ENCODE measurements at regions not wholly inside any gene's neighbourhood (a gene's known extent, or its start where the extent isn't known, plus 50 kb on each side); places are given as distances from the start of the nearest gene placed in this dataset.
"Not testable (repeated sequence)": the region's sequence is repeated elsewhere in the genome, so short reads cannot be mapped to it uniquely, and the experiment has no call there.

DNA sequence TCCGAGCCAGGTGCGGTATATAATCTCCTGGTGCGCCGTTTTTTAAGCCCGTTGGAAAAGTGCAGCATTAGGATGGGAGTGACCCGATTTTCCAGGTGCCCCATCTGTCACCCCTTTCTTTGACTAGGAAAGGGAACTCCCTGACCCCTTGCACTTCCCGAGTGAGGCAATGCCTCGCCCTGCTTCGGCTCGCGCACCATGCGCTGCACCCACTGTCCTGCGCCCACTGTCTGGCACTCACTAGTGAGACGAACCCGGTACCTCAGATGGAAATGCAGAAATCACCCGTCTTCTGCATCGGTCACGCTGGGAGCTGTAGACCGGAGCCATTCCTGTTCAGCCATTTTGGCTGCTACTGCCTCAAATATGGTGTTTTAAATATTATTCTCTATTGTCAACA, 198.0 kb downstream of the MEIS1 start:
- intact Hi-C loops (cut with DNase I) = not testable (repeated sequence)
- DNase-seq = peak in 2 of 10 donors; percentile 36 to 60

DNA sequence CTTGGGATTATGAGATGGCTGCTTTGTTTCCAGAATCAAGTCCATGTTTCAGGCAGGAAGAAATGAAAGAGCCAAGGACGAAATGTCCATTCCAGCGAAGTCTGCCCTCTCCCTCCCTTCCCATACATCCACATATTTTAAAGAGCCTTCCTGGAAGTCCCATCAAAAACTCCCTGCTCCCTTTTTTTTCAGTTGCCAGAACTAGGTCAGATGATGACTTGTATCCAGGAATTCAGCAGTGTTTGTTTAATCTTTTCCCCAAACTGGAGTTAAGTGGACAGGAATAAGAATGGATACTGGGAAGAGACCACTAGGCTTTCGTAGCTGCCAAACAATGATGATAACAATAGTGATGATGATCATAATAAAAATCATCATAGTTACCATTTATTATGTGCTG, 198.7 kb downstream of the MEIS1 start:
- intact Hi-C loops (cut with DNase I) = no loop called here

DNA sequence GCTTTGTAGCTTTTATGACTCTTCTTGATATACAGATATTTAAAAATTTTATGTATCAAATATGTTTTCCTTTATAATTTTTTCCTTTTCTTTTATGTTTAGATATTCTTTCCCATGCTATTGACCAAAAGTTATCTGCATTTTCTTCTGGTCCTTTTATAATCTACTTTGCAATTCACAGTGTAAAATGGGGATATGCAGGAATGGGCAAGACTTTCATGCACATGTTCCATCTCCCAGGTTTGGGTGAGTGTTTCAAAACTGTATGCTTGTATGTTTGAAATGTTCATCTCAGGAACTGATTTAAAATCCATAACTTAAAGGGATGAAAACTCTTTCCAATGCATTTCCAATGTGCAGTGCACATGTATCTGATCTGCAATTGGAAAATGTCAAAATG, 199.9 kb downstream of the MEIS1 start:
- intact Hi-C loops (cut with DNase I) = no loop called here
- DNase-seq = no peak

More for the DNA sequence above, 198.7 kb downstream of the MEIS1 start:
- DNase-seq = no peak

DNA sequence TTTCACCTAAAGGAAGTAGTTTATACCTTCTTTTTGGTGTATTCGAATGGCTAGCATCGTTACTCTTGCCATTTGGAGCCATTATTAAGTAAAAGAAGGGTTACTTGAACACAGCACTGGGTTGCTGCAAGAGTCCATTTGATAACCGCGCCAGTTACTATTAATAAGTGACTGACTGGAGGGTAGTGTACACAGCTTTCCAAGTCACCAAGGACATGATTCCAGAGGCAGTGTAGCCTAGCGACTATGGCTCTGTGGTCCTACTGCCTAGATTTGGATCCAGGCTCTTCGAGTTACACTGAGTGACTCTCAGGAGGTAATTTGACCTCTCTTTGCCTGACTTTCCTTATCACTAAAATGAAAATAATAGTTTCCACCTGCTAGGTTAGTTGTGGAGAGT, 206.8 kb downstream of the MEIS1 start:
- no peak for DNase-seq
- intact Hi-C loops (cut with DNase I) = no loop called here

DNA sequence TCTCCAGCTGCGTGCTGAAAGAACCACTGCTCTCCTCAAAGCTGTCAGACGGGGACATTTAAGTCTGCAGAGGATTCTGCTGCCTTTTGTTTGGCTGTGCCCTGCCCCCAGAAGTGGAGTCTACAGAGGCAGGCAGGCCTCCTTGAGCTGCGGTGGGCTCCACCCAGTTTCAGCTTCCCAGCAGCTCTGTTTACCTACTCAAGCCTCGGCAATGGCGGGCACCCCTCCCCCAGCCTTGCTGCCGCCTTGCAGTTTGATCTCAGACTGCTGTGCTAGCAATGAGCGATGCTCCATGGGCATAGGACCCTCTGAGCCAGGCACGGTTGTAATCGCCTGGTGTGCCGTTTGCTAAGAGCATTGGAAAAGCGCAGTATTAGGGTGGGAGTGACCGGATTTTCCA, 213.2 kb downstream of the MEIS1 start:
- DNase-seq = peak in 1 of 10 donors; percentile 8
- intact Hi-C loops (cut with DNase I) = not testable (repeated sequence)

DNA sequence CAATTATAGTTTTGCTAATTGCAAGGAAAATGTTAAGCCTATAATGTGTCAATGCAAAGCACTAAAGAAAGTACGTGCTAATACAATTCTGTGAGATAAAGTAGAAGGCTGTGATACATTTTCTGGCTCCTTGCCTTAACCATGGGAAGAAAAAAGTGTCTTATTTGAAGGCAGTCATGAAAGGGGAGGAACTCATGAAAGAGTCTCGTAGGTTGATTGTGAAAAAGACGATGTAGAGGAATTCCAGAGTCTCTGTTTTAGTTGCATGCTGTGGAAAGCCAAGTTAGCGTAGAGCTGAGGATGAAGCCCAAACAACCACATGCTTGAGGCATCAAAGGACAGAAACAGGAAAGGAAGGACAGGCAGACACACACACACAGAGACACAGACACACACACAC, 214.1 kb downstream of the MEIS1 start:
- intact Hi-C loops (cut with DNase I) = no loop called here
- no peak for DNase-seq

DNA sequence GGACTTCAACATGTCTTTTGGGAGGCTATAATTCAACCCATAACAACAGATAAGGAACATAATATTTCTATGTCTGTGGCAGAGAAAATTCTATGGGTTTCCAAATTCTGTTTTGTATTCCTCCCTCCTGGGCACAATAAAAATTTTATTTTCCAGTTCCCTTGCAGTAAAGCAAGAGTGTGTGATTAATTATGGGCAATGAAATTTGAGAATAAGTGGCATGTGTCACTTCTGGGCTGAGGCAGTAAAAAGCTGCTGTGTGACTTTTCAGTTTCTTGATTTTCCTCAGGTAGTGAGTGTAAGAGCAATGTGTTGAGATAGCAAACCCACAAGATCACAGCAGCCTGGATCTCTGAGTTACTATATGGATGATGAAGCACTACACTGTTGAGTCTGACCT, 216.4 kb downstream of the MEIS1 start:
- intact Hi-C loops (cut with DNase I) = no loop called here

DNA sequence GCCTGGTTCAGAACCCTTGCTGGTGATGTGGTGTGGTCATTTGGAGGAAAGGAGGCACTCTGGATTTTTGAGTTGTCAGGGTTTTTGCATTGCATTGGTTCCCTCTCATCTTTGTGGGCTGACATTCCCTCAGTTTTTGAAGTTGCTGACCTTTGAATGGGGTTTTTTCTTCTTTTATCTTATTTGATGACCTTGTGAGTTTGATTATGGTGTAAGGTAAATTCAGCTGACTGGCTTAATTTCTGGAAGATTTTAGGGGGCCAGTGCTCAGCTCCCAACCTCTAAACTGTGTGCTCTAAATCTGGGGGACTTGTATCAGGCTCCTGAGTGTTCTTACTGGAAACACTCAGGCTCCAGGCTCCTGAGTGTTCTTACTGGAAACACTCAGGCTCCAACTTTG, 225.9 kb downstream of the MEIS1 start:
- no peak for DNase-seq
- intact Hi-C loops (cut with DNase I) = no loop called here

More for the DNA sequence above, 216.4 kb downstream of the MEIS1 start:
- DNase-seq = no peak

DNA sequence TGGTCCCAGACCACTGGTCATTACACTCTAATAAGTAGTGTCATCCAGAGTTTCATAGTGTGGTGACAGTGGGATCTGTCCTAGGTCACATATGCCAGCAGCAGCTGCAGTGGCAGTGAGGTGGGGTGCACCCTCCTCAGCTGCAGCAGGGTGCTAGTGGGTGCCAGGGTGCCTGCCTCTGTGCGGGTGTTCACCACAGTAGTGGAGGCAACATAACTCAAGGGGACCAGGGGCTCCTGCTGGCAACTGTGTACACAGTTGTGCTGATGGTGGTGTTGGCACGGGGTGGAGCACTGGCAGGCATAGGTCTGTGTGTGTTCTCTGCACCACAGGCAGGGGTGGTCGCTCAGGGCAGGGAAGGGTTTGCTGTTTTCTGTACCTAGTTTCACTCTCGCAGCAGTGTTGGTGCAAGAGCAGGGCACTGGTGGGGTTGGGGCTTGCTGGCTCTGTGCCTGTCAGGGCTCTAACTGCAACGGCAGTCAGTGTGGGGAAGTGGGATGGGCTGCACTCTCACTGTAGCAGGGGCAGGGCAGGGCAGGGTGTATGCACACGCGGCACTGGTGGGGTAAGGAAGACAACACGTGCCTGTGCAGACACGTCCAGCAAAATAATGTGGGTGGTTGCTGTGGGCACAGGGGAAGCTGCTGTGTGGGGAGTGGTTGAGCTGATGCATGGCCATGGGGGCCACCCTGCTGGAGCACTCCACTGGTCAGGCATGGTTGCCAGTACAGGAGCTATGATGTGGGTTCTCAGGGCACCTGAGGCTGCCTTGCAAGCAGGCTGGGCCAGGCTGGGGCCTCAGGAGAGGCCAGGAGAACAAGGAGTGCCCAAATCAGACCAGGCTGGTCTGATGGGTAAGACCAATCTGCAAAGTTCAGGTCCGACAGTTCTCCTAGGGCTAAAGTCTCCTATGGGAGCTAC, 226.6 kb downstream of the MEIS1 start:
- intact Hi-C loops (cut with DNase I) = no loop called here
- peak in 2 of 10 donors; percentile 67 to 76 for DNase-seq

DNA sequence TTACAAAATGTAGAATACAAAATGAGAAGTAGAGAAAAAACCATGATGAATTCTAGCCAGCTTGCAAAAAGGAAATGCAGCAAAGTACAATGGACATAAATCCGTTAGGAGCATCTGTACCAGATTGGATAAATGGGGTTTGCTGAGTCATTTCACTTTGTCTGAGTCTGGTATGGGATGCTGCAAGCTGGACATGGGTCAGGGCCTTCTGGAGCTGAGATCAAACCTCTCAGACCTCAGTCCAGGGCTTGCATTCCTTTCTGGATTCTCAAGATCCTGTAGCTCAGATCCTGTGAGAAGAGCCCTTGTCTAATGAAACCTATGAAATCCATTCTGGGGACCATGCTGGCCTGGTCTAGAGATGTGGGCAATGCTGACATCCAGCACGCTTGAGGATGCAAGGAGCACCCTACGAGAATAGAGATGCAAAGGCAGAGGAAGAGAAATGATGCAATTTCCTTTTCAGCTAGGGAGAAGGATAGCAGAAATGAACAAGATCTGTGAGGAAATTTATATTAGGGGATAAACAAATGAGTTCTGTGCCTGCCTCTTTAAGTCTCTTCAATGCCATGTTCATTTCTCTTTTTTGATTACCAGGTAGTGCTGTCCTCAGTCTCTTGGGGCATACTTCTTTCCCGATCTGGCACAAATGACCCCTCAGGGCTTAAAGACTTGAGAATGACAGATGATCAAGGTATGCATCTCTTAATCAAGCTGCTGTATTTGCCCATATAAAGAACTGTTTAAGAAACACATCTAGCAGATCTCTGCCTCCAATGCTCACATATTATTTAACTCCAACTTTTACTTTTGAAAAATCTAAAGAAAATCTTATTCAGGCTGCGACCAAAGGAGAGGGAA, 230.4 kb downstream of the MEIS1 start:
- DNase-seq = no peak
- intact Hi-C loops (cut with DNase I) = no loop called here

DNA sequence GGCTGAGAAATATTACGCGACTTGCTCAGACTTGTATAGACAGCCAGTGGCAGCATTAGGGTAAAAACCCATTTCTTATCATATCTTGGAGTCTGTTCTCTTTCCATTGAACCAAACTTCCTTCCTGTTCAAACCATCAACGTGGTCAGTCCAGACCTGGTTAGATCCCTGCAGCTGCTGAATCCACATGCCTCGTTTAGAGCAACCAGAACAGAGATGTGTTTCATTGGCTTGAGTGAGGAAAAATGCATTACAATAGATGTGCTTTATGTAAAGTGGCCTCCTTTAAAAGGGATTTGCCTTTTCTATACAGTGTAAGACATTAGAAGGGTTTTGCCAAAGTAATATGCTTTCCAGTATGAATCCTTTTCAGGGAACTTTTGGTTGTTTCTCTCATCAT, 232.4 kb downstream of the MEIS1 start:
- no peak for DNase-seq
- intact Hi-C loops (cut with DNase I) = no loop called here

DNA sequence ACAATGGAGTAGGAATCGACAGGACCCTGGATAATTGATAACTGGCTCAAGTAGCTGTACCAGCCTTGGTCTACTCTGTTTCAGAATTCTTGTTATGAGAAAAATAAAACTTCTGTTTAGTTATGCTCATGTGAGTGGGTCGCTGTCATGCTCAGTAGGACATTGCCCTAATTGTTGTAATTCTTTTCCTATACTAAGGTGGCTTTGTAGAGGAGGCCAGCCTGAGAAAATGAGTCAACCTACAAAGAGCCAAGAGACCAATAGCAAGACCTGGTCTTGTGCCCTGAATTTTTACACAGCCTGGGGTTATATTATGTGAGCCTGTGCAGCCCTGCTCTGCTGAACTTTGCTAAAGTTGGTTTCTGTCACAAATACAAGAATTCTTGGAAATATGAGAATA, 238.4 kb downstream of the MEIS1 start:
- intact Hi-C loops (cut with DNase I) = no loop called here
- DNase-seq = no peak

DNA sequence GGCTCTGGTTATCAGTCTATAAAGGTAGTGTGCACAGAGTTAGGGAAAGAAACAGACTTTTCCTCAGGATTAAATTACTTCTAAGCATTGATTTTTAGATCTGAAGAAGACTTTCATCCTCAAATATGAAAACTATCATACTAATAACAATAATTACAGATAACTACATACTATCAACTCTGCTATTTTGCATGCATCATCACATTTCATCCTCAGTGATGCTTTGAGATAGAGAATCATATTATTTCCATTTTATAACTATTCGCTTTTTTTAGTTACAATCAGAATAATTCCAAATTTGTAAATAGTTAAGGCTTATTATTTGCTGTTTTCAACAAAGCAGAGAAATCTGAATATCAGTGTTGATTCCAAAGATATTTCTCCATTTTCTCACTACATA, 239.2 kb downstream of the MEIS1 start:
- intact Hi-C loops (cut with DNase I) = no loop called here
- DNase-seq = no peak

DNA sequence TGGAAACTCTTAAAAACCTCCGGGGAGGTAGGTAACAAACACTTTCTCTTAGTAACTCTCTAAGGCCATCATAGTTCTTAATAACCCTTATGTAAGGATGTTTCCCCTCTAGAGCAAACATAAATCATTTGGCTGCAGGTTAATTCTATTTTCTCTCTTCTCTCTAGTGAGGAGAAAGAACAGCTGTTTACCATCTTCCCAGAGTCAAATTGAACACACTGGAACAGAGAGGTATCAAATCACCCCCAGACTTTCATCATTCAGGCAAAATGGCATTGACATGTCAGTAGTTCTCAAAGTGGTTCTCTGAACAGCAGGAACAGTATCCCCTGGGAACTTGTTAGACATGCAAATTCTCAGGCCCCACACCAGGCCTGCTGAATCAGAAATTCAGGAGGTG, 240.7 kb downstream of the MEIS1 start:
- DNase-seq = no peak

DNA sequence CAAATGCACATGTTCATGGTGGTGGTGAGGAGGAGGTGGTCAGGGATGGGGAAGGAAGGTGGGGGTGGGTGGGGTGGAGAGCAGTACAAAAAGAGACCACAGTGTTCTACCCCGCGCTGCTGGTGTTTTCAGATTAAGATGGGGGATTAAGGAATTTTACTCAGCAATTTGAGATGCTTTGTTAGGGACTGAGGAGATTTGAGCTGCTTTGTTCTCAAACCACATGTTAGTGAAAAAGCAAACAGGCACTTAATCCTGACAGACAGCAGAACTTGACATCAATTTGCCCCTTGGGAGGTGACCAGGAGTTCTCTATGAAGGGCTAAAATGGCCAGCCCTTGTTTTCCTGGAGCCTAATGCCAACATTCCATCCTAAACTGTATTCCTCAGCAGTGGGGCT, 244.5 kb downstream of the MEIS1 start:
- intact Hi-C loops (cut with DNase I) = no loop called here
- no peak for DNase-seq

More for the DNA sequence above, 240.7 kb downstream of the MEIS1 start:
- intact Hi-C loops (cut with DNase I) = no loop called here

DNA sequence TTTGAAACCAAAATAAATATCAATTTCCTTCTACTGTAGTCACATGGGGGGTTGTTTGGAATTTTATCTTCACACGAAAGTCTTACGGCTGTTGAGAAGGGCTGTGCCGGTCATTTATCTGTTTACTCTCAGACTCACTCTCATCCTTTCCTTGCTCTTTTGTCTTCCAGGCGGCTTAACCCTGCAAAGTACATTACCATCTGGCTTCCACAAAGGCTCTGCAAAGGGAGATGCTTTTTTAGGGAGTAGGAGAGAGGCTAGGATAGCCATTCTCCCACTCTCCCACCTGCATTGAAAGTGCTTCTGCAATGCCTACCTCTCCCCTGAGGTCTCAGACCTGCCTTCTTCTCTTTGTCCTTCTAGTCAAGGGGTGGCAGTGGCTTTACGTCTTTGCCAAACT, 247.6 kb downstream of the MEIS1 start:
- no peak for DNase-seq
- intact Hi-C loops (cut with DNase I) = no loop called here

DNA sequence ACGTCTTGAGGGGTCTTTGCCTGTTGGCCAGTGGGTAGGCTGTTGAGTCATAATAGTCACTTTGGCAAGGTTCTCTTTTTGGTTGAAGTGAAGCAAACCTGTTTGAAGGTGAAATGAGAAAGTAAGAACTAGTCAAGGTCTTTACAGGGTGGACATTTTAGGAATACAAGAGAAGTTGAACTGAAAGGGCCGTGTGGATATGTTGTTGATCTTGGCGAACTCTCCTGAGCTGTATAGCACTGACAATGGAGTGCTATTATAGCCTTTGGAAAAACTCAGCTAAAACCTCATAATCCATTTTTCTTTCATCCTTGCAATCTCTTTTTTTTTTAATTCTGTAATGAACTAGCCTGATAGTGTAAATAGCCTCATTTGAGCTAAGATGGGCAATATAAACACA, 248.1 kb downstream of the MEIS1 start:
- no peak for DNase-seq
- intact Hi-C loops (cut with DNase I) = no loop called here

DNA sequence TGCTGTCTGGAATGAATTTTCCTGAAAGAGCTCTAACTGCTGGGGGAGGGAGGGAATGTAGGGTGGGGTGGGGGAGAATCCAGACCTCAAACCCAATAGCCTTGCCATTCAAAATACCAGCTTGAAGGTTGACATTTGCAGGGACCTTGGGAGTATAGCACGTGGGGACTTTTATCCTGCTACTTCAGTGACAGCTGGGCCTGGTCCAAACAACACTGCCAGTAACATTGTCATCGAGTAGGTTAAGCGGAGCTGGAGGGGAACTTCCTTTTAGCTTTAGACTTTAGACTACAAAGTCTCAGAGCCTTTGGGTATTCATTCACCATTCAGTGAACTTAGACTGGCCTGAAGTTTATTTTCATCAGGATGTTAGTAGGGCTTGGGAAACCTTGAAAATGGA, 248.7 kb downstream of the MEIS1 start:
- no peak for DNase-seq
- intact Hi-C loops (cut with DNase I) = no loop called here

DNA sequence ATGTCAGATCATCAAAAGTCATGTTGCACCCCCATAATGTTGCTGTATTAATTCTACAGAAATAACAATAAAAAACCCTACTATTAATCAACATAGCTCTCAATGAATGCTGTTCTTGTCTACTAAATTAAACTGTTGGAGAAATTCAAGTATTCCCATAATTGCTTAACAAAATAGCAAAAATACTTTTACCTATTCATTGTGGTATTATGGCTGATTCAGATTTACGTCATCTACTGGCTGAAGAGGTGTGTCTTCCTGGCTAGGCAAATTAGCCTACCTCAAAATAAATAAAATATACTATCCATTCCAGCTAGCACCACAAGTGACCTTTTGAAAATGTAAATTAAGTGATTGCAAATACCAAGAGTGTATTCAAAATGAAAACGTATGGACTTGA, 249.4 kb downstream of the MEIS1 start:
- intact Hi-C loops (cut with DNase I) = no loop called here
- DNase-seq = no peak

DNA sequence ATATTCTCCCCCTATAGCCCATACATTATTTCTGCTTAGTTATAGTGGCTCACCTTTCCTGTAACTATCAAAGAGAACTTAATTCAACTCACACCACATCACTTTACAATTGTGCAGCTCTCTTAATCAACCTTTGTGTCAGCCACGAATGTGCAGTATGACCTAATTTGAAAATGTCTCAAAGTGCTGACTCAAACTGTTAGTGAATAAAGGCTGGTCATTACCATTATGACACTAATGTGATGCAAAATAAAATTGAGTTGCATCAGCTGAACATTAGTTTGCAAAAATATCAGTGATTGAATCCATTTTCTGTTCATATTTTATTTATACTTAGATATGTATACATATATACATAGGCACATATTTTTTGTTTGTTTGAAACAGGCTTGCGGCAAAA, 251.8 kb downstream of the MEIS1 start:
- intact Hi-C loops (cut with DNase I) = no loop called here
- no peak for DNase-seq

DNA sequence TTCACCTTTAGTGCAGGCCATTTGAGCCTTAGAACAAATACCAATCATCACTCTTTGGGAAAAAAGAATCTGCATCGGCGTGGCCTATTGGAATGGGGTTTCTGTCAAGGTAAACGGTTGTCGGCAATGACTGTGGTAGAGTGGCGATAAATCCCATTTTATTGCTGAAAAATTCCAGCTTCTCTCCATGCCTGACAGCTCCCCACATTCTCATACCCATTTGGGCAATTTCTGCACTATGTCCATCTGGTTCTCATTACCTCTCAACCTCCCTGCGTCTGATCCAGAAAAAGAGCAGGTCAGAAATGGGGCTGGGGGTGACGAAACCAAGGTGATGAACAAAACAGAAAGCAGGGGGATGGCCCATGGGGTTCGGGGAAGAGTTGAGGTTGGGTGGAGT, 254.0 kb downstream of the MEIS1 start:
- DNase-seq = no peak
- intact Hi-C loops (cut with DNase I) = no loop called here
